Esophagus muscularis mucosa (tissue), 4 donors: ENCODE measurements at regions not wholly inside any gene's neighbourhood (a gene's known extent, or its start where the extent isn't known, plus 50 kb on each side); places are given as distances from the start of the nearest gene placed in this dataset.

Experiments
- DNase-seq: peaks from one replicate; pipeline ENCODE4 v3.0.0-alpha.2; 2017; ENCODE audit errors: extremely low spot score
- H3K27ac ChIP-seq, 4 donors: fragments of 200-600 bp; sonication (generic); replicated peaks in 1 of 4; 1 replicate in 3 of 4; 2 replicates in 1 of 4; pipeline ENCODE4 v1.5.1; 2016 to 2019; ENCODE audit warnings: mild to moderate bottlenecking in 1 of 4
- H3K27me3 ChIP-seq, 4 donors: fragments of 200-600 bp; sonication (generic); one replicate each; pipeline versions ENCODE4 v1.5.1 to v1.6.0; 2016 to 2019
- H3K36me3 ChIP-seq, 4 donors: fragments of 200-600 bp; sonication (generic); one replicate each; pipeline ENCODE4 v1.5.1; 2016 to 2019
- H3K4me1 ChIP-seq, 4 donors: fragments of 200-600 bp; sonication (generic); one replicate each; pipeline ENCODE4 v1.5.1; 2016 to 2019
- H3K4me3 ChIP-seq, 4 donors: fragments of 200-600 bp; sonication (generic); 1 replicate in 2 of 4; 2 replicates in 2 of 4; pipeline ENCODE4 v1.5.1; 2016 to 2019; ENCODE audit warnings: mild to moderate bottlenecking in 4 of 4, moderate library complexity in 1 of 4
- H3K9me3 ChIP-seq, 4 donors: fragments of 200-600 bp; sonication (generic); 1 replicate in 3 of 4; 2 replicates in 1 of 4; pipeline ENCODE4 v1.5.1; 2016 to 2019
- CTCF ChIP-seq, 3 experiments: fragments of 200-600 bp in 2 of 3; fragments of 450-650 bp in 1 of 3; sonication (generic) in 2 of 3; IDR thresholded peaks; one replicate each; pipeline ENCODE4 v1.5.1; 2017 to 2019; ENCODE audit warnings: antibody characterized with exemption in 3 of 3, mild to moderate bottlenecking in 2 of 3, moderate library complexity in 1 of 3
- EP300 ChIP-seq: sonication (generic); formaldehyde crosslinking; IDR thresholded peaks from one replicate; pipeline ENCODE4 v1.6.1; 2017; ENCODE audit warnings: antibody characterized with exemption
- POLR2A ChIP-seq: fragments of 450-650 bp; IDR thresholded peaks from one replicate; pipeline ENCODE4 v1.6.1; 2017; ENCODE audit warnings: antibody characterized with exemption, moderate library complexity, mild to moderate bottlenecking, low read depth
- POLR2AphosphoS5 ChIP-seq, 2 donors: sonication (generic); formaldehyde crosslinking; IDR thresholded peaks; one replicate each; pipeline ENCODE4 v1.6.1; 2017; ENCODE audit warnings: antibody characterized with exemption in 2 of 2
- WGBS: methylation state at CpG from one replicate; pipeline ENCODE4 v1.1.5; 2018; 5-methylcytosine and 5-hydroxymethylcytosine counted together
- intact Hi-C: fragments of 100-400 bp; cut with DNase I; formaldehyde crosslinking; loops from one replicate; pipeline ENCODE4 v1.15.1; 2023

DNA sequence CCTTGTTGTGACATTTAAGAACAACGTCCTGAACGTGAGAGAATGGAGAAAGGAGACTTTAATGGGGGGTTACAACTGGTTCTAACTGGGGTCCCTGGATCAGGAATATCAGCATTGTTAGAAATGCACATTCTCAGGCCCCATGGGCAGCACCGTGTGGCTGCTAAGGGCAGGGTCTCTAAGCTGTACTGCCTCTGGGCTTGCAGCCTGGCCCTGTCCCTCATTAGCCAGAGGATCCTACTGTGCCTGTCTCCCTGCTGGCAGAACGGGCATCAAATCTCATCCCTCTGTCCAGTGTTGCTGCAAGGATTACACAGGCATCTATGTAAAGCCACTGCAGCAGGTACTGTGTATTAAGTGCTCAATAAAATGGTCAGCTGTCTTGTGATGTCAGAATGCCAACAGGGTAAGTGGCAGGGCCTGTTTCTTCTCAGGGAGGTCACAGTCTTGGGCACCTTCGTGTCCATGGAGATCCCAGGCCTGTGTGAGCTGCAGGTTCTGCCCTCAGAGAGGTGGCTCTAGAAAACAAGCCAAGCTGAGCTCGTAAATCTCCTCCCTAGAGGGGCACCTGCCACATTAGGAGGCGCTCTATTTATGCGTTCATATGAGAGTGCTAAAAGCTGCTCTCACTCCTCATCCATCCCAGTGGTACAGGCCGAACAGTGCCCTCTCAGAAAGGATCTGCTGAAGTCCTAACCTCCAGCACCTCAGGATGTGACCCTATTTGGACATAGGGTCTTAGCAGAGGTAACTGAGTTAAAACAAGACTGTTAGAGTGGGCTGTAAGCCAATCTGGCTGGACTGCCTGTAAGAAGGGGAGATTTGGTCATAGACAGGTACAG, 210.5 kb downstream of the GADD45G start:
- intact Hi-C loops = no loop called here
- Histone ChIP-seq H3K36me3 (no peaks in the 10 kb centered on the region), H3K4me1 (peaks cover 0 to 27% (median 5%) of the 10 kb centered on the region in 4 donors), H3K9me3 (no peaks in the 10 kb centered on the region), H3K27ac (no peak overlapping the region), H3K4me3 (no peak overlapping the region), H3K27me3 (peaks cover 0 to 4% (median 0%) of the 10 kb centered on the region in 4 donors)
- TF ChIP-seq EP300 = no peak
- no peak for TF ChIP-seq CTCF (IDR thresholded peaks at IDR 0.05)
- no peak for TF ChIP-seq POLR2A
- WGBS = 63% methylated on average over 6 of the region's 9 CpGs
- no peak for DNase-seq

- Histone ChIP-seq H3K4me1 (peaks cover 0 to 23% (median 3%) of the 10 kb centered on the region in 4 donors), H3K9me3 (no peaks in the 10 kb centered on the region), H3K27me3 (peaks cover 0 to 4% (median 0%) of the 10 kb centered on the region in 4 donors), H3K36me3 (no peaks in the 10 kb centered on the region), H3K27ac (no peak overlapping the region), H3K4me3 (no peak overlapping the region)
- intact Hi-C loops = no loop called here
- no peak for TF ChIP-seq CTCF (IDR thresholded peaks at IDR 0.05)
- no peak for TF ChIP-seq POLR2A
- TF ChIP-seq EP300 = no peak
- TF ChIP-seq POLR2AphosphoS5 (IDR thresholded peaks at IDR 0.05) = no peak
- 59% methylated on average over 7 of the region's 10 CpGs for WGBS
- DNase-seq = no peak
These were observed 211.2 kb downstream of the GADD45G start for GRCh38 chr9:89815903-89816573.

- no peak for DNase-seq
- Histone ChIP-seq H3K4me3 (no peak overlapping the region), H3K27me3 (peaks cover 0 to 4% (median 0%) of the 10 kb centered on the region in 4 donors), H3K9me3 (no peaks in the 10 kb centered on the region), H3K27ac (no peak overlapping the region), H3K4me1 (peaks cover 0 to 23% (median 3%) of the 10 kb centered on the region in 4 donors), H3K36me3 (no peaks in the 10 kb centered on the region)
- WGBS = 73% methylated on average over 13 of the region's 13 CpGs
- no peak for TF ChIP-seq POLR2A
- intact Hi-C loops = no loop called here
These were observed 212.5 kb downstream of the GADD45G start for GRCh38 chr9:89817151-89817950.

- Histone ChIP-seq H3K27me3 (no peaks in the 10 kb centered on the region), H3K4me1 (peaks cover 0 to 16% (median 3%) of the 10 kb centered on the region in 4 donors), H3K4me3 (no peak overlapping the region), H3K36me3 (no peaks in the 10 kb centered on the region), H3K27ac (no peak overlapping the region), H3K9me3 (no peaks in the 10 kb centered on the region)
- DNase-seq = no peak
- 90% methylated on average over 2 of the region's 2 CpGs for WGBS
- intact Hi-C loops = no loop called here
- TF ChIP-seq POLR2AphosphoS5 (IDR thresholded peaks at IDR 0.05) (no peak), CTCF (IDR thresholded peaks at IDR 0.05) (no peak), POLR2A (no peak)
These were observed 215.5 kb downstream of the GADD45G start for GRCh38 chr9:89820337-89820736.

DNA sequence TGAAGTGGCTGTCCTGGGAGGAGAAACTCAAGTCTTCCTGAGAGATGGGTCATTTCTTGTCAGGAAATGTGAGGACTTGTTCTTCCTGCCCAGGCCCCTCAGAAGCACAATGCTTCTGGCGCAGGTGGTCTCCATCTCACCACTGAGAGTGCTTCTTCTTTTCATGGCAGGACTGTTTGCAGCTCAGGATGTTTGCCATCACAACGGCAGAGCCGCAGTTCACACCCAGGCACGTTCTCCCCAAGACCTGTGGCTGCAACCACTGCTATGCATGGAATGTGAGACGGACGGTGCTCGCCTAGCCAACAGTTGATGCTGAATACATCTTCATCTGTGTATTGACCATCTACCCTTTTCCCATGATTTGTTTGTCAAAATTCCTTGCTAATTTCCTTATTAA, 216.3 kb downstream of the GADD45G start:
- no peaks in the 10 kb centered on the region for H3K27me3 ChIP-seq
- no peak overlapping the region for H3K4me3 ChIP-seq
- intact Hi-C loops = no loop called here
- no peak for TF ChIP-seq POLR2A
- no peak for TF ChIP-seq CTCF (IDR thresholded peaks at IDR 0.05)
- TF ChIP-seq EP300 = no peak
- no peak for TF ChIP-seq POLR2AphosphoS5 (IDR thresholded peaks at IDR 0.05)
- H3K27ac ChIP-seq = no peak overlapping the region
- whole genome bisulfite sequencing = 75% methylated on average over 7 of the region's 7 CpGs
- no peaks in the 10 kb centered on the region for H3K9me3 ChIP-seq
- H3K36me3 ChIP-seq = no peaks in the 10 kb centered on the region
- H3K4me1 ChIP-seq = peaks cover 0 to 11% (median 2%) of the 10 kb centered on the region in 4 donors
- DNase-seq = no peak
